SK-N-SH treated with all-trans-retinoic acid at 6 μM for 48 hours (cell line): ENCODE measurements at regions not wholly inside any gene's neighbourhood (a gene's known extent, or its start where the extent isn't known, plus 50 kb on each side); places are given as distances from the start of the nearest gene placed in this dataset.

Source experiments
- ATAC-seq: fragments of 200-7000 bp; cut with Tn5 transposase; 3 replicates; pipeline ENCODE4 v1.9.1; 2020; ENCODE audit warnings: mild to moderate bottlenecking, moderate library complexity
- ARNTL ChIP-seq: fragments of 450-650 bp; formaldehyde crosslinking; IDR thresholded peaks from 2 replicates; pipeline ENCODE4 v1.5.0; 2020; ENCODE audit warnings: low read depth, mild to moderate bottlenecking, moderate library complexity, borderline replicate concordance
- BACH2 ChIP-seq: fragments of 250-450 bp; sonication (Bioruptor Pico); IDR thresholded peaks from 2 replicates; pipeline ENCODE4 v1.9.0; 2021; ENCODE audit warnings: mild to moderate bottlenecking, borderline replicate concordance
- CSDC2 ChIP-seq: fragments of 250-450 bp; sonication (Bioruptor Pico); IDR thresholded peaks from 2 replicates; pipeline ENCODE4 v1.5.0; 2020; ENCODE audit warnings: mild to moderate bottlenecking, moderate library complexity
- ESRRG ChIP-seq: fragments of 250-450 bp; sonication (Bioruptor Pico); IDR thresholded peaks from 2 replicates; pipeline ENCODE4 v1.6.1; 2021; ENCODE audit warnings: mild to moderate bottlenecking
- GLIS3 ChIP-seq: fragments of 250-450 bp; sonication (Bioruptor Pico); IDR thresholded peaks from 2 replicates; pipeline ENCODE4 v1.5.0; 2020; ENCODE audit warnings: mild to moderate bottlenecking, moderate library complexity
- ISL1 ChIP-seq: fragments of 250-450 bp; sonication (Bioruptor Pico); IDR thresholded peaks from 2 replicates; pipeline ENCODE4 v2.1.2; 2022; ENCODE audit warnings: mild to moderate bottlenecking, moderate library complexity
- OSR1 ChIP-seq: fragments of 250-450 bp; sonication (Bioruptor Pico); IDR thresholded peaks from 2 replicates; pipeline ENCODE4 v1.8.0; 2022; ENCODE audit warnings: moderate library complexity, mild to moderate bottlenecking, inconsistent platforms
- PPARA ChIP-seq: fragments of 250-450 bp; sonication (Bioruptor Pico); IDR thresholded peaks from 2 replicates; pipeline ENCODE4 v1.5.0; 2020; ENCODE audit warnings: mild to moderate bottlenecking, borderline replicate concordance
- RARB ChIP-seq: fragments of 250-450 bp; sonication (Bioruptor Pico); IDR thresholded peaks from 2 replicates; pipeline ENCODE4 v1.8.0; 2021; ENCODE audit warnings: mild to moderate bottlenecking, moderate library complexity
- TCF4 ChIP-seq: fragments of 250-450 bp; sonication (Bioruptor Pico); IDR thresholded peaks from 2 replicates; pipeline ENCODE4 v1.8.0; 2021; ENCODE audit warnings: mild to moderate bottlenecking, moderate library complexity, borderline replicate concordance
- TOX ChIP-seq: fragments of 250-450 bp; sonication (Bioruptor Pico); IDR thresholded peaks from 2 replicates; pipeline ENCODE4 v1.8.0; 2021; ENCODE audit warnings: mild to moderate bottlenecking, moderate library complexity, borderline replicate concordance
- ZC3H10 ChIP-seq: fragments of 250-450 bp; sonication (Bioruptor Pico); IDR thresholded peaks from 2 replicates; pipeline ENCODE4 v1.5.1; 2021; ENCODE audit warnings: mild to moderate bottlenecking, moderate library complexity
- ZFP3 ChIP-seq: fragments of 250-450 bp; sonication (Bioruptor Pico); IDR thresholded peaks from 2 replicates; pipeline ENCODE4 v1.5.0; 2020; ENCODE audit warnings: mild to moderate bottlenecking, moderate library complexity
- ZFP30 ChIP-seq: fragments of 450-650 bp; formaldehyde crosslinking; IDR thresholded peaks from 2 replicates; pipeline ENCODE4 v1.5.0; 2022; ENCODE audit warnings: mild to moderate bottlenecking, moderate library complexity
- ZNF565 ChIP-seq: fragments of 450-650 bp; formaldehyde crosslinking; conservative IDR thresholded peaks from 2 replicates; pipeline ENCODE4 v1.5.0; 2020; ENCODE audit warnings: low read depth, mild to moderate bottlenecking, moderate library complexity
- ZNF70 ChIP-seq: fragments of 450-650 bp; formaldehyde crosslinking; IDR thresholded peaks from 2 replicates; pipeline ENCODE4 v1.5.0; 2020; ENCODE audit warnings: mild to moderate bottlenecking, moderate library complexity
- ZNF8 ChIP-seq: fragments of 450-650 bp; formaldehyde crosslinking; IDR thresholded peaks from 2 replicates; pipeline ENCODE4 v1.5.0; 2020; ENCODE audit warnings: mild to moderate bottlenecking, moderate library complexity
- TF ChIP-seq, protein P1 (sequence below): fragments of 250-450 bp; sonication (Bioruptor Pico); IDR thresholded peaks from 2 replicates; pipeline ENCODE4 v1.8.0; 2021; ENCODE audit warnings: low read depth, mild to moderate bottlenecking, moderate library complexity, borderline replicate concordance
- TF ChIP-seq, protein P2 (sequence below): fragments of 250-450 bp; sonication (Bioruptor Pico); IDR thresholded peaks from 2 replicates; pipeline ENCODE4 v1.5.0; 2020; ENCODE audit warnings: mild to moderate bottlenecking, moderate library complexity
- TF ChIP-seq, protein P3 (sequence below): fragments of 250-450 bp; sonication (Bioruptor Pico); IDR thresholded peaks from 2 replicates; pipeline ENCODE4 v1.8.0; 2020; ENCODE audit warnings: mild to moderate bottlenecking, moderate library complexity, borderline replicate concordance
- TF ChIP-seq, protein P4 (sequence below): fragments of 250-450 bp; sonication (Bioruptor Pico); IDR thresholded peaks from 2 replicates; pipeline ENCODE4 v1.5.1; 2021; ENCODE audit warnings: mild to moderate bottlenecking, moderate library complexity

DNA sequence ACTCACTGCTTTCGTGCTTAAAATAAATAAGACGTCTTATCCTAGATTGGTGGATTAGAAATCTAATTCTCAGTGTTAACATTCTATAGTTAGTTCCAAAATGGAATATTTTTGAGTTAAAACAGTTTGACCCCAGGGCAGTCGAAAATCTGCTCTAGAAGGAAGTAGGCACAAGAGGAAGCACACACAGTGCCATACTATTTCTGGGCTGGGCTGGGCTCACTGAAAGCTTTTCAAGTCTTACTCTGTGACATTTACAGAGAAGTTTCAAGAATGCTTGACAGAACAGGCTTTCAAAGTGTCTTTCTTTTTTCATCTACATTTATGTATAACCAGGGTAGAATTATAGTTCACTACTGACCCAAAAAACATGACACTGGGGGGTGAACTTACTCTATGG is 209.8 kb downstream of the SOD2 start:
- TF ChIP-seq BACH2 (no peak), ESRRG (CRISPR knock-in tag) (no peak), PPARA (CRISPR knock-in tag) (no peak), ZC3H10 (CRISPR knock-in tag) (no peak), ZNF8 (CRISPR knock-in tag) (no peak), RARB (no peak), ARNTL (CRISPR knock-in tag) (no peak), ZNF70 (CRISPR knock-in tag) (no peak), ZFP3 (CRISPR knock-in tag) (no peak), TCF4 (CRISPR knock-in tag) (no peak), CSDC2 (no peak), ISL1 (CRISPR knock-in tag) (no peak)
- TF ChIP-seq, protein P1, sequence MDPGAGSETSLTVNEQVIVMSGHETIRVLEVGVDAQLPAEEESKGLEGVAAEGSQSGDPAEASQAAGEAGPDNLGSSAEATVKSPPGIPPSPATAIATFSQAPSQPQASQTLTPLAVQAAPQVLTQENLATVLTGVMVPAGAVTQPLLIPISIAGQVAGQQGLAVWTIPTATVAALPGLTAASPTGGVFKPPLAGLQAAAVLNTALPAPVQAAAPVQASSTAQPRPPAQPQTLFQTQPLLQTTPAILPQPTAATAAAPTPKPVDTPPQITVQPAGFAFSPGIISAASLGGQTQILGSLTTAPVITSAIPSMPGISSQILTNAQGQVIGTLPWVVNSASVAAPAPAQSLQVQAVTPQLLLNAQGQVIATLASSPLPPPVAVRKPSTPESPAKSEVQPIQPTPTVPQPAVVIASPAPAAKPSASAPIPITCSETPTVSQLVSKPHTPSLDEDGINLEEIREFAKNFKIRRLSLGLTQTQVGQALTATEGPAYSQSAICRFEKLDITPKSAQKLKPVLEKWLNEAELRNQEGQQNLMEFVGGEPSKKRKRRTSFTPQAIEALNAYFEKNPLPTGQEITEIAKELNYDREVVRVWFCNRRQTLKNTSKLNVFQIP (CRISPR knock-in tag): no peak
- TF ChIP-seq, protein P2, sequence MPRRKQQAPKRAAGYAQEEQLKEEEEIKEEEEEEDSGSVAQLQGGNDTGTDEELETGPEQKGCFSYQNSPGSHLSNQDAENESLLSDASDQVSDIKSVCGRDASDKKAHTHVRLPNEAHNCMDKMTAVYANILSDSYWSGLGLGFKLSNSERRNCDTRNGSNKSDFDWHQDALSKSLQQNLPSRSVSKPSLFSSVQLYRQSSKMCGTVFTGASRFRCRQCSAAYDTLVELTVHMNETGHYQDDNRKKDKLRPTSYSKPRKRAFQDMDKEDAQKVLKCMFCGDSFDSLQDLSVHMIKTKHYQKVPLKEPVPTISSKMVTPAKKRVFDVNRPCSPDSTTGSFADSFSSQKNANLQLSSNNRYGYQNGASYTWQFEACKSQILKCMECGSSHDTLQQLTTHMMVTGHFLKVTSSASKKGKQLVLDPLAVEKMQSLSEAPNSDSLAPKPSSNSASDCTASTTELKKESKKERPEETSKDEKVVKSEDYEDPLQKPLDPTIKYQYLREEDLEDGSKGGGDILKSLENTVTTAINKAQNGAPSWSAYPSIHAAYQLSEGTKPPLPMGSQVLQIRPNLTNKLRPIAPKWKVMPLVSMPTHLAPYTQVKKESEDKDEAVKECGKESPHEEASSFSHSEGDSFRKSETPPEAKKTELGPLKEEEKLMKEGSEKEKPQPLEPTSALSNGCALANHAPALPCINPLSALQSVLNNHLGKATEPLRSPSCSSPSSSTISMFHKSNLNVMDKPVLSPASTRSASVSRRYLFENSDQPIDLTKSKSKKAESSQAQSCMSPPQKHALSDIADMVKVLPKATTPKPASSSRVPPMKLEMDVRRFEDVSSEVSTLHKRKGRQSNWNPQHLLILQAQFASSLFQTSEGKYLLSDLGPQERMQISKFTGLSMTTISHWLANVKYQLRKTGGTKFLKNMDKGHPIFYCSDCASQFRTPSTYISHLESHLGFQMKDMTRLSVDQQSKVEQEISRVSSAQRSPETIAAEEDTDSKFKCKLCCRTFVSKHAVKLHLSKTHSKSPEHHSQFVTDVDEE (CRISPR knock-in tag): no peak
- TF ChIP-seq, protein P3, sequence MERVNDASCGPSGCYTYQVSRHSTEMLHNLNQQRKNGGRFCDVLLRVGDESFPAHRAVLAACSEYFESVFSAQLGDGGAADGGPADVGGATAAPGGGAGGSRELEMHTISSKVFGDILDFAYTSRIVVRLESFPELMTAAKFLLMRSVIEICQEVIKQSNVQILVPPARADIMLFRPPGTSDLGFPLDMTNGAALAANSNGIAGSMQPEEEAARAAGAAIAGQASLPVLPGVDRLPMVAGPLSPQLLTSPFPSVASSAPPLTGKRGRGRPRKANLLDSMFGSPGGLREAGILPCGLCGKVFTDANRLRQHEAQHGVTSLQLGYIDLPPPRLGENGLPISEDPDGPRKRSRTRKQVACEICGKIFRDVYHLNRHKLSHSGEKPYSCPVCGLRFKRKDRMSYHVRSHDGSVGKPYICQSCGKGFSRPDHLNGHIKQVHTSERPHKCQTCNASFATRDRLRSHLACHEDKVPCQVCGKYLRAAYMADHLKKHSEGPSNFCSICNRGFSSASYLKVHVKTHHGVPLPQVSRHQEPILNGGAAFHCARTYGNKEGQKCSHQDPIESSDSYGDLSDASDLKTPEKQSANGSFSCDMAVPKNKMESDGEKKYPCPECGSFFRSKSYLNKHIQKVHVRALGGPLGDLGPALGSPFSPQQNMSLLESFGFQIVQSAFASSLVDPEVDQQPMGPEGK (CRISPR knock-in tag): no peak
- TF ChIP-seq, all 23 proteins: peak for 0
- no peak for ATAC-seq

DNA sequence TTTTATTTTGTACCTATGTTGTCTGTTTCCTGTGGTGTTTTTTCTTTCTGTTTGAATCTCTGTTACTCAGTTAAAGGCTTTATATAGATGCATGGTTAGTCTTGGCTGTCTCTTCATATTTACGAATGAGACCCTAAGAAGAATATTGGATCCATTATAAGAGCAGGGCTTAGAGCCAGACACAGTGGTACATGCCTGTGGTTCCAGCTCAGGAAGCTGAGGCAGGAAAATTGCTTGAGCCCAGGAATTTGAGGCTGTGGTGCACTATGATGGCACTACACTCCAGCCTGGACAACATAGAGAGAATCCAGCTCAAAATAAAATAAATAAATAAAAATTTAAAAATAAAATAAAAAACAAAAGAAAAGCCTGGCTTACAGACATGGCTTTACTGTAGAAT is 211.1 kb downstream of the SOD2 start:
- TF ChIP-seq, protein P3 (CRISPR knock-in tag): no peak
- TF ChIP-seq GLIS3 (no peak), ARNTL (CRISPR knock-in tag) (no peak), ZFP3 (CRISPR knock-in tag) (no peak), OSR1 (CRISPR knock-in tag) (no peak), ZNF70 (CRISPR knock-in tag) (no peak), ISL1 (CRISPR knock-in tag) (no peak), CSDC2 (no peak), ZNF565 (CRISPR knock-in tag) (no peak), ZFP30 (CRISPR knock-in tag) (no peak), TOX (CRISPR knock-in tag) (no peak), RARB (no peak), BACH2 (no peak), TCF4 (CRISPR knock-in tag) (no peak), PPARA (CRISPR knock-in tag) (no peak), ZNF8 (CRISPR knock-in tag) (no peak)
- TF ChIP-seq, protein P4, sequence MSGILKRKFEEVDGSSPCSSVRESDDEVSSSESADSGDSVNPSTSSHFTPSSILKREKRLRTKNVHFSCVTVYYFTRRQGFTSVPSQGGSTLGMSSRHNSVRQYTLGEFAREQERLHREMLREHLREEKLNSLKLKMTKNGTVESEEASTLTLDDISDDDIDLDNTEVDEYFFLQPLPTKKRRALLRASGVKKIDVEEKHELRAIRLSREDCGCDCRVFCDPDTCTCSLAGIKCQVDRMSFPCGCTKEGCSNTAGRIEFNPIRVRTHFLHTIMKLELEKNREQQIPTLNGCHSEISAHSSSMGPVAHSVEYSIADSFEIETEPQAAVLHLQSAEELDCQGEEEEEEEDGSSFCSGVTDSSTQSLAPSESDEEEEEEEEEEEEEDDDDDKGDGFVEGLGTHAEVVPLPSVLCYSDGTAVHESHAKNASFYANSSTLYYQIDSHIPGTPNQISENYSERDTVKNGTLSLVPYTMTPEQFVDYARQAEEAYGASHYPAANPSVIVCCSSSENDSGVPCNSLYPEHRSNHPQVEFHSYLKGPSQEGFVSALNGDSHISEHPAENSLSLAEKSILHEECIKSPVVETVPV (CRISPR knock-in tag): no peak
- TF ChIP-seq, protein P2 (CRISPR knock-in tag): no peak
- TF ChIP-seq, protein P1 (CRISPR knock-in tag): no peak
- TF ChIP-seq, all 23 proteins: peak for 0
- ATAC-seq: no peak
